SU-DHL-6 (cell line): ENCODE measurements at regions not wholly inside any gene's neighbourhood (a gene's known extent, or its start where the extent isn't known, plus 50 kb on each side); places are given as distances from the start of the nearest gene placed in this dataset.
"Not testable (repeated sequence)": the region's sequence is repeated elsewhere in the genome, so short reads cannot be mapped to it uniquely, and the experiment has no call there.

ENCODE experiments used
- EZH2phosphoT487 ChIP-seq: fragments of 200-600 bp; sonication (generic), shearing (Covaris generic); conservative IDR thresholded peaks from 2 replicates; pipeline ENCODE4 v1.6.1; 2018; ENCODE audit warnings: mild to moderate bottlenecking, antibody characterized with exemption, low read length, moderate library complexity, mixed read lengths
- TF ChIP-seq, protein P1 (sequence below): fragments of 200-600 bp; sonication (generic); IDR thresholded peaks from one replicate; pipeline ENCODE4 v1.5.1; 2017; ENCODE audit warnings: antibody characterized with exemption, mild to moderate bottlenecking, low read length, moderate library complexity; ENCODE audit not compliant: insufficient read depth, poor library complexity, severe bottlenecking

DNA sequence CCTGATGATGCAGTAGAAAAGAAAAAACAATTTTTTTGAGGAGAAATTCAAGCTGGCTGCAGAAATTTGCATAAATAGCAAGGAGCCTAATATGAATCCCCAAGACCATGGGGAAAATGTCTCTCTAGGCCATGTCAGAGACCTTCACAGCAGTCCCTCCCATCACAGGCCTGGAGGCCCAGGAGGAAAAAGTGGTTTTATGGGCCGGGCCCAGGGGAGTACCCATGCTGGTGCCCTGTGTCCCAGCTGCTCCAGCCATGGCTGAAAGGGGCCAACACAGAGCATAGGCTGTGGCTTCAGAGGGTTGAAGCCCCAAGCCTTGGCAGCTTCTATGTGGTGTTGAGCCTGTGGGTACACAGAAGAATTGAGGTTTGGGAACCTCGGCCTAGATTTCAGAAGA, 126.8 kb upstream of the KLF14 start:
- TF ChIP-seq, protein P1, sequence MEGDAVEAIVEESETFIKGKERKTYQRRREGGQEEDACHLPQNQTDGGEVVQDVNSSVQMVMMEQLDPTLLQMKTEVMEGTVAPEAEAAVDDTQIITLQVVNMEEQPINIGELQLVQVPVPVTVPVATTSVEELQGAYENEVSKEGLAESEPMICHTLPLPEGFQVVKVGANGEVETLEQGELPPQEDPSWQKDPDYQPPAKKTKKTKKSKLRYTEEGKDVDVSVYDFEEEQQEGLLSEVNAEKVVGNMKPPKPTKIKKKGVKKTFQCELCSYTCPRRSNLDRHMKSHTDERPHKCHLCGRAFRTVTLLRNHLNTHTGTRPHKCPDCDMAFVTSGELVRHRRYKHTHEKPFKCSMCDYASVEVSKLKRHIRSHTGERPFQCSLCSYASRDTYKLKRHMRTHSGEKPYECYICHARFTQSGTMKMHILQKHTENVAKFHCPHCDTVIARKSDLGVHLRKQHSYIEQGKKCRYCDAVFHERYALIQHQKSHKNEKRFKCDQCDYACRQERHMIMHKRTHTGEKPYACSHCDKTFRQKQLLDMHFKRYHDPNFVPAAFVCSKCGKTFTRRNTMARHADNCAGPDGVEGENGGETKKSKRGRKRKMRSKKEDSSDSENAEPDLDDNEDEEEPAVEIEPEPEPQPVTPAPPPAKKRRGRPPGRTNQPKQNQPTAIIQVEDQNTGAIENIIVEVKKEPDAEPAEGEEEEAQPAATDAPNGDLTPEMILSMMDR = not testable (repeated sequence)
- not testable (repeated sequence) for TF ChIP-seq EZH2phosphoT487
